ENCODE measurements at regions not wholly inside any gene's neighbourhood (a gene's known extent, or its start where the extent isn't known, plus 50 kb on each side); places are given as distances from the start of the nearest gene placed in this dataset.

DNA sequence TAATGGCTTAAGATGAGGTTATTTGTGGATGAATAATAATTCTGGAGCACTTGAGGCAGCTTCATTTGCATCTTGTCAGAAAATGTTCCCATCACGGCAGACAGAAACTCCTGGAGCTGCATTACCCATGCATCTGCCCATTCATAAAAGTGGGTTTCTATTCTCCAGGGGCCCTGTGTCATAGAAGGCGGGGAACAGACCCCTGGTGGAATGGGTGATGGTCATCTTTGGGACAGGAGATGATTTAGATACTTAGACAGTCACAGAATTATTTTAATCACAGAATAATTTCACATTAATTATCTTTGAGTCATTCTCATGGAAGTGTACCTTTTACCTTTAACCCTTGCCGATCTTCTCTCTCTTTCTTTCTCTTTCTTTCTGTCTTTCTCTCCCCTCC is 980.7 kb upstream of the TMEM132C start:
- DNase-seq, result no peak

DNA sequence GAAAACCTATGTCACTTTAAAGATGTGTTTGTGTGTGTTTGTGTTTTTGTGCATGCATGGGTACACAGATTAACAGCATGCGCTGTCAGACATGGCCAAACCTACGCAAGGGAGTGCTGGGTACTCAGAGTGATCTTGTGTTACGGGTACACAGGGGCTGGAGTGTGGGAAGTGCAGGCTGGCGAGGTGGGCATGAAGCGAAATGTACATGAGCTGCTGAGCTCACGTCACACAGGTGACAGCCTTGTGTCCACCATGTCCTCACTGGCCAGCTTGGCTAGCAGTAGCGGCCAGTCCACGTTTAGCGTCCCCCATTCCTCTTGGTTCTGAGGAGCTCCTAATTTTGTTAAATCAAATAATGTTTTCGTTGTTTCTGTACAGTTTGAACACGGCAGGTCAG is 979.7 kb upstream of the TMEM132C start:
- DNase-seq, result no peak

DNA sequence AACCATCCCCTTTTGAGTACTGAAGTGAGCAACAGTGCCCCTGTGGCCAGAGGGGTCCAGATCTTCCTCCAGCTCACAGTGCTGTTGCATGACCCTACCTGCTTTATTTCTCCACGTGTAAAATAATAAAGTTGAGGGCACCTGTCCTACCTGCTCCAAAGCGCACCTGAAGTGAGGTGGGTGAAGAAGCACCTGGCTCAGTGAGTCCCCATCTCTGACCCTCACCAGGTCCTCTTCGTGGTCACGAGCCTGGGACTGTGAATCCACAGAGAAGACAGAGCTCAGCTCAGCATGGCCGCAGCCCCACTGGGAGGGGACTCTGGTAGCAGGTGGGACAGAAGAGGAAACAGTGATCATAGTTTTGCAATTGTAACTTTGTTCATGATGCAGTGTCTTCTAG is 976.7 kb upstream of the TMEM132C start:
- no peak for DNase-seq

DNA sequence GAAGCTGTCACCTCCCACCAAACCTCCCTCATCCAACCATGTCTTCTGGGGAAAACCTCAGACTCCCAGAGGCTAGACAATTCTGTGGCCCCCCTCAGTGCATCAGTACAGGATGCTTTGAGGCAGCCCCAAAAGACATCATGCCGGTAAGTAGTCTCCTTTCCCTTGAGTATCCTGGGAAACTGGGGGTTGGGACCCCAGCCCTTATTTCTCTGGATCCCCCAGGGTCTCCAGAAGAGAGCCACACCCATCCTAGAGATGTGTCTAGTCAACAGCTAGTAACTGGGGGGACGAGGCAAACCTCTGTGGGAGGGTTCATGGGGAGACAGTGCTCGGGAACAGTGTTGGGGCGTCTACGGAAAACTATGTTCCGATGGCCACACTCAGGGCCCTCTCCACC is 974.2 kb upstream of the TMEM132C start:
- DNase-seq, result no peak

DNA sequence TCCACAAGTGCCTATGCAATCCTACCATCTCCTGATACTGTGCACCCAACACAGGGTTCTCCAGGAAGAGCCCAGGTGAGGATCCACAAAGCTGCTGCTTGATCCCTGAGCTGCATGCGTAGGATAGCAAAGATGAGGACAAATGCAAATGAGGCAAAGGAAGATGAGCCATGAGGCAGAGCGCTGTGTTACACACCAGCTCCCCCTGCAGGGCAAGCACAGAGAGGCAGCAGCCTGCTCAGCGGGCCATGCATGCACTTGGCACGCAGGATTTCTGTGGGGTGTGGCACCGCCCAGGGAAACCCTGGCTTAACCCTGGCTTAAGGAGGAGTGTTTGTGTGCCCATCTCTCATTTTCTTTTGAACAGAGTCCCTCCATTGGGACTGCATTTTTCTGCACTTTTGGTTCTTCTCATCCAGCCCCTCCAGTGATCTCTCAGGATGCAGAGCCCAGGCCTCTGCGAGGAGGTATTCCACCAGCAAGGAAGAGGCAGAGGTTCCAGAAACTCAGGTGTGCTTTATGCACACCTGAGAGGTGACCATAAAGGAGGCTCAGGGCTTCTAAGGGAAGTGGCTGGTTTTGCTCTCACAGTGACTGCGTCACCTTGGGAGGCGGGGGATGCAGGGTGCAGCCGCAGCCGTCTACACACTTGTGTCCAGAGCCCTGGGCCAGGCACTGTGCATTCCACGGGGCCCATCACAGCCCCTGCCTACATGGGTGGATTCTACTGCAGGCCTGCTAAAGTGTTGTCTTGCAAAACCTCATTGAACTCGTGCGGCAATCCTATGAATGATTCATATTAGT is 973.3 kb upstream of the TMEM132C start:
- DNase-seq, result peak in 7 of 14 donors; percentile 4 to 28 (median 9)

DNA sequence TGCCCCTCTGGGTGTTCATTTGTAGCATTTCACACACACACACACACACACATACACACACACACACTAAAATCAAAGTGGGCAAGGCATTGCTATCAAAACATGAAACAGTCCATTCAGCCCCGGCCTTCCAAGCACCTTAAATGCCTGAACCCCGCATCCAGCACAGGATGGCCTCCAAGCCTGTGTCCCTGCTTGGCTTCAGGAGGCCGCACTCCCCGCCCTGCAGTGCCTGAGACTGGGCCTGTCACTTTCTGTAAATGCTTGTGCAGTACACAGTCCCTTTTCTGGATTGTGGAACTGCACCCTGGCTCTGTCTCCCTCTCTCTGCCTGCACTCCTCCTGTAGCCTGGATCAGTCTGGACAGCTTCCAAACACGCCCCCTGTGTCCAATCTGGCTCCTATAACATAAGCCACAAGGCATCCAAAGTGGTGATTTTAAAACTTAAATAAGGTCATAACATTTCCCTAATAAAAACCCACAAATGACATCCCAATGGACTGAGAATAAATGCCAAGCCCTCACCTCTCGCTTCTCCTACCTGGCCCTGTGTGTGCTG is 972.2 kb upstream of the TMEM132C start:
- DNase-seq, result peak in 1 of 14 donors; percentile 1

DNA sequence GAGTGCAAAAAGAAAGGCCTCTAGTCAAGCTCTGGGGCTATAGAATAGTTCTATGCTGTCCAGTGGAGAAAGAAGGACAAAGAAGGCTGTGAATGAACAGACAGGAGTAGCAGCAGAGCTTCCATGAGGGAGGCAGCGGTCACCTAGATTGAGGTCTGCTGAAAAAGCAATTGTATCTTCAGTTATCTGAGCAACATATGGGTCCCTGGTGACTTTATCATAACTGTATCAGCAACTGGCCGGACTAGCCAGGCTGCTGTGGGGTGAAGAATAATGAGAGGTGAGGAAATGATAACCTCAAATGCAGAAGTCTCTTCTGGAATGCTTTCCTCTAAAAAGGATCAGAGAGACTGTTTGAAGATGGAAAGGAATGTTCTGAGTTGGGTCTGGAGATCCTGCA is 971.3 kb upstream of the TMEM132C start:
- no peak for DNase-seq

DNA sequence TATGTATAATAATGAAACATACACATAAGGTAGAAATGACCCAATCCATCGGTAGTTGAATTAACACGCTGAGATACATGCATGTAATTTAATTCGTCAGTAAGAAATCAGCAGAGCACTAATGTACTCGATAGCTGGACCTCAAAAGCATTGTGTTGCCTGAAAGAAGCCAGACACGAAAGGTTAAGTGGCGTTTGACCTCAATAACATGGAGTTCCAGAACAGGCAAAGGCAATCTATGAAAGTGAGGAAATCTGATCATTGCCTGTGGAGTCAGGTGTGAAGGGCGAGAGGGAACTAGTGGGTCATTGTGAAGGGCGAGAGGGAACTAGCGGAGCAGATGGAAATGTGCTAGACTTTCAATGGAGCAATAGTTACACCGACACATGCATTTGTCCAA is 970.4 kb upstream of the TMEM132C start:
- DNase-seq, result no peak

DNA sequence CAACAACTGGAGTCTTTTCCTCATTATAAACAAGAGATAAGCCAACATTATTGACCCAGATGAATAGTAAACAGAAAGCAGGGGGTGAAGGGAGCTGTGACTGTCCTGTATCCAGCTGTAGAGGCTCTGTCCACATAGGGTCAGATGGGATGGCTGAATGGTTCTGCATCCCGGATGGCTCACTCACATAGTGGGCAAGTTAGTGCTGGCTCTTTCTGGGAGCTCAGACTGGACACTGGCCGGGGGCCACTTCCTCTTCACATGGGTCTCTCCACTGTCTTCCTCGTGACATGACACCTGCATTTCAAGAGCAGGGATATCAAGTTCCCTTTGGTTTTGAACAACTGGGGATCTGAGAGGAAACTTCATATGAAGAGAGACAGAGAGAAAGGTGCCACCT is 969.6 kb upstream of the TMEM132C start:
- DNase-seq, result no peak

DNA sequence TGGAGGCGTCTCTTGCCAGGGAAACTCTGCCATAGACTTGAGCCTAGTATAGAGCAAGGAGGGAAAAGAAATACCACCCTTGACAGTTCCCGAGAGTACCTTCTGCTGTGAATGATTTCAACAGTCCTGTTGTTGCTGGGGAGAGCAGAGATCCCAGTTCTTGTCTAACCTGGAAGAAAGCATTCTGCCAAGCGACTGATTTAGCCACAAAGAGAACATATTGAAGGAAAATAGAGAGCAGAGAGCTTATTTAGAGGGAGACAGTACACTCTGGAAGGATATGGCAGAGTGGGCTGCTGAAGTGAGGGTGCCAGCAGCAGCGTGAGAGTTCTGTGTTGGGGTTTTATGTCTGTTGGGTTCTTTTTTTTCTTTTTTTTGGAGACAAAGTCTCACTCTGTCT is 966.9 kb upstream of the TMEM132C start:
- DNase-seq, result no peak

DNA sequence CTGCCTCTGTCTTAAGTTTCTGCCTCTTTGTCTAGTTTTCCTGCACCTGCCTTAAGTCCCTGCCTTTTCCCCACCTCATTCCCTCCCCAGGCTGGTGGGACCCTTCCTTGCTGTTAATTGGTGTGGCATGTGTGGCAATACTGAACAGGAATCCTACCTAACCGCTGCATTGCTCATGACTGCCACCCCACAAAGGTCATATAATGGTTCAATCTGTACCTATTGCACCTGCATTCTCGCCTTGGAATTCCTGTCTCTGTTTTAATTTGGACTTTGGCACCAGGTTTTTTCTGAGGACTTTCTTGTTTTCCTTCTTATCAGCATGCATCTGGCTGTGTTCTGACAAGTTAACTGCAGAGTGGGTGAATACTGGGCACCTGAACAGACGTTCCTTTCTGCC is 966.2 kb upstream of the TMEM132C start:
- no peak for DNase-seq

DNA sequence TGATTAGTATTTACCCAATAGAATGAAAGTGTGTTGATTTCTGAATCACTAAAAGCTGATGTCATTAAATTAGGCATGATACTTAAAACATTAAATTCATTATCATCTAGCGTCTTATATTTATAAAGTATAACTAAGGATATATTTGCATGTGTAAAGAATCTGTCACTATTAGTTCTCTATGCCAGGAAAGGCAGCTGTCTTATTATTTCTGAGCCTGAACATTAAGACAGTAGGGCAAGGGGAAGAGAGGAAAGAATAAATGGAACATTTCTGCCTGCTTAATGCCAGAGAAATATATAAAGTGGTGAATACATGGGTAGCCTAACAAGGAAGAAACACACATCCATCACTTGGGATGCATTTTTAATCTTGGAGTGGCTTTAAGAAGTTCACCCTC is 965.1 kb upstream of the TMEM132C start:
- no peak for DNase-seq

DNA sequence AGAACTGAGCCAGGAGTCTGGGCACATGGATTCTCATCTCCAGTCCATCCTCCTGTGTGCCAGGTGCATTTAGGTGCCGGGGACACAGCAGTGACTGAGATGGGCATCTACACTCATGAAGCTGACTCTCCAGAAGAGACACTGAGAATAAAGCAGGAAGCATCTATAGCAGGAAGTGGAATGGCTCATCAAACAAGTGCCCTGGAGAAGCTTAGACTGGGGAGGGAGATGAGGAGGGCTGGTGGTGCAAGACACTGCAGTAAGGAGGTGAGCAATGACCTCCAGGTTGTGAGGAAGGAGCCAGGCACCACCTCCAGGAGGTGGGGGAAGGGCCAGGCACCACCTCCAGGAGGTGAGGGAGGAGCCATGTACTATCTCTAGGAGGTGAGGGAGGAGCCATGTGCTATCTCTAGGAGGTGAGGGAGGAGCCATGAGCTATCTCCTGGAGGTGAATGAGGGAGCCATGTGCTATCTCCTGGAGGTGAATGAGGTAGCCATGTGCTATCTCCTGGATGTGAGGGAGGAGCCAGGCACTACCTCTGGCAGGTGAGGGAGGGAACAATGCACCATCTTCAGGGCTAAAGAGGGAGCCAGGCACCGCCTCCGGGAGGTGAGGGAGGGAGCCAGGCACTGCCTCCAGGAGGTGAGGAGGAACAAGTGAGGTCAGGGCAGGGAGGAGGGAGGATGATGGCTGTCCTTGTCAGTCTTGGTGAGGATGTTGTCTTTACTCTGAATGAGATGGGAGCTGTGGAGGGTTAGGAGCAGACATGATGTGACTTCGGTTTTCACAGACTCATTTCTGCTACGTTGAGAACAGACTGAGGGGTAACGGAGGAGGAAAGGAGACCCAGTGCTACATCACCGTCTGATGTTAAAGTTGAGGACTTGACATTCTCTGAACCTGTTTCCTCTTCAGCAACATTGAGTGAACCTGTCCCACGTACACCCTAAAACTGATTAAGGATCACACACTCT is 961.9 kb upstream of the TMEM132C start:
- DNase-seq, result no peak

DNA sequence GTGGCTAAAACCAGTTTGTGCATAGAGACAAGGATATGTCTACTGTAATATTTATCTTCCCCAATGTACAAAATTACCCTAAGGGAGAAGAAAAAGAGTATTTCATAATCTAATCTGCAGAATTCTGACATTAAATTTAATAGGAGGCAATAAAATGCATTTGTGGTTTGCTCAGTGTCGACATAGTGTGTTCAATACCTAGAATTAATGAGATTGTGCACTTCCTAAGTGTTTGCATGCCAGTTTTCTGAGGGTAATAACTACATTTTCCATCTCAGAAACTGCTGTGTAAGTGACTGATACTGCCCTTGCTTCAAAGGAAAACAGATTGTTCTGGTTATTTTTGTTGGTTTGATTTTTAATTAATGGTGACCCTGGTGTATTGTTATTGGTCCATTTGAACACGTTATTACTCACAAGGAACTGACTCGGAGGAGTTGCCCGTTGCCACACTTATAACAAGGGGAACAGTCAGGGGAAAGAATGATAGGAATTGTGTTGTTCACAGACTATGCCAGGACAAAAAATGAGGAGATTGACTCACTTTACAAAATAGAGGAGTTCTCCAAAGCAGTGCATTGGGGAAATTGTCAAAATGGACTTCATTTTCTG is 960.3 kb upstream of the TMEM132C start:
- no peak for DNase-seq

DNA sequence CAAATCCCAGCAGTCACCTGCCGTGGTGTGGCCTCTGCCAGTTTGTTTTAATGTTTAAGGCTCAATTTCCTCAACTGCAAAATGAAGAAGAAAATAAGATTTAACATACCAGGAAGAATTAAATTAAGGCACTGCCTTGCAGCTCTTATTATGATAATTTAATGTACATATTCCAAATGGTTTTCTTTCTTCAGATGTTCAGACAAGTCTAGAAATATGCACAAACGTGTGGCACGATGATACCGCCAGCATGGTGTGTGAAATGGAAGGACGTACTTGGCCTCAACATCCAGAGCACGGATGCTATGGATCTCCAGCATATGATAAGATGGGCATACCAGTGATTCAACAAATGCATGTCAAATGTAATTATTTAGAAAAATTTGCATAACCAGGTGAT is 959.4 kb upstream of the TMEM132C start:
- DNase-seq, result no peak

DNA sequence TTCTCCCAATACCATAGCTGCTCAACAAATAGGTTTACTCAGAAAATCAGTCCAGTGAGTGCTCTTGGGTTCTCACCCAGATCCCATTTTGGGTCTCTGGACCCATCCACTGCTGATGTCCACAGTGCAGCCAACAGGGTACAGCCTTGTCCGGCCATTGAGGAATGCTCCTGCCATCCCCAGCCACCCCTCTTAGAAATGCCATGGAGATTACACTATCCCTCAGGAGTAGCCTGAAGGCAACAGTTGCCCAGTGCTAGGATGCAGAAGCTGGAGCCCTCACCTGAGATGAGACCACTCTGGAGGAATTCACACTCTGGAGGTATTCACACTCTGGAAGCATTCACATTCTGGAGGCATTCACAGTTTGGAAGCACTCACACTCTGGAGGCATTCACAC is 958.8 kb upstream of the TMEM132C start:
- DNase-seq, result no peak

DNA sequence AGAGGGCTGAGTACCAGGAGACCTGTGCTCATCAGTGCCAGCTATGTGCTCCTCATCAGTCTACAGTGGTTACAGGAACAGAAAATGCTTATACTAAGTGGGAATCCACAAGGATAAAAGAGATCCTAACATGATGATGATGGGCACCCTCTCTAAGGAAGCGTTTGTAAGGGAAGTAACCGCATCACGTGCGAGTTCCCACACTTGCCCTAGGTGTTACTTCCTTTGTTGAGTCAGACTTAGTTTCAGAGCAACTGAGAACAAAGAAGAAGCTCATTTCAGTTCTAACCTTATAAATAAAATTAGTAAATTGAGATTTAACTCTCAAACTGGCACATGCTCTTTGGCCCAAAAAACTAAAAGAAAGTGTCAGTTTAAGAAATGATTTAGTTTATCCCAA is 956.4 kb upstream of the TMEM132C start:
- DNase-seq, result no peak

DNA sequence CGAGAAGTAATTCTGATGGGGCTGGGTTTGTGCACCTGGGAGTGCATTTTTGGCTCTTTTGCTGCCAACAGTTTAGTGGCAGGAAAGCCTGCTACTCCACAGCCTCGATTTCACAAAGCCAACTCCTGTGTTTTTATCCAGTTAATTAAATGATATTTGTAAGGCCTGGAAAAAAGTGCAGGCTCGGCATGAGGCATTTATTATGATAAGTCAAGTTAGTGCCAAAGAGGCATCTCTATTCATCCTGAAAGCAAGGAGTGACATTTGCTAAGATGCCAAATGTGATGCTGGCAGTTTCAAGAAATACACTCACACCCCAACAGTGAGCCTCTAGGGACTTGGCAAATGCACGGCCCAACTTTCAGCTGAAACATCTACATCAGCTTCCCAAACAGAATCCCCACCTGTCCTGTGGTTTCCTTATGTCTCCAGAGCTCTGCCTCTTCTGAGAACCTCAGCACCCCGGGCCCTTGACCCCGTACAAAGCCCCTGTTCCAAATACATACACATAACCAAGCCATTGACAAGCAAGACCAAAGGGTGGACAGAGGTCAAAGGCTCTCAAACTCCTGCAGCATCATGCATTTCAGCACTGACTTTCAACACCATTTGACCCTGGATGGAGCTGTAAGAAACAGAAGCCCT is 955.1 kb upstream of the TMEM132C start:
- no peak for DNase-seq

DNA sequence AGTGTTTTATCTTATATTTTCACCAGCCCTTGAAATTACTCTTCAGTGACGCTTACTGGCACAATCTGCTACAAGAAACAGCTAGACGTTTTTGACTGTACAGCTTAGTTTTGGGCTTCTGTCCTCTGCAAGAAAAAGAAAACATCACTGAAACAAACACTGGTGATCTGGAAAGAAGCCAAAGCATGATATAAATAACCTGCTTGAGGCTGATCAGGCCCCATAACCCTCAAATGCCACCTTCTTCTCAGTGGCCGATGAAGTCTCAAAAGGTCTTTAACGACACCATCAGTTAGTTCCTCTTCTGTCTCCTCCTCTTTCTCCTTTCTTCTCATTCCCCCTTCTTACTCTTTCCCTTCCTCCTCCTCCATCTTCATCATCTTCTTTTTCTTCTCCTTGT is 942.3 kb upstream of the TMEM132C start:
- no peak for DNase-seq

DNA sequence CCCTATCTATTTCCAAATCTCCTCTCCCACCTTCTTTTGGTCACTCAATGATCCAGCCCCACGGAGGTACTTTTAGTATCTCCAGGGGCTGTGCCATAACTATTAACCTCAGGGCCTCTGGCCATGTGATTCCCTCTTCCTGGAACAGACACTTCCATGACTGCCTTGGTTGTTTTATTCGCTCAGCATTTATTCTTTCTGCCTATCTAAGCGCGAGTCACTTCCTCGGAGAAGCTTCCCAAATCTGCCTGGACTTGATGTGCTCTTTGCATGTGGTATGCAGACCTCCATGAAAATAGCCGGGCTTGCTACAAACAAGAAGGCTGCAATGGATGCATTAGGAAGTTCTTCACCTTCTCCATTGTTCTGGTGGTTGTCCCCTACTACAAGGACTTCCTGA is 939.0 kb upstream of the TMEM132C start:
- no peak for DNase-seq

DNA sequence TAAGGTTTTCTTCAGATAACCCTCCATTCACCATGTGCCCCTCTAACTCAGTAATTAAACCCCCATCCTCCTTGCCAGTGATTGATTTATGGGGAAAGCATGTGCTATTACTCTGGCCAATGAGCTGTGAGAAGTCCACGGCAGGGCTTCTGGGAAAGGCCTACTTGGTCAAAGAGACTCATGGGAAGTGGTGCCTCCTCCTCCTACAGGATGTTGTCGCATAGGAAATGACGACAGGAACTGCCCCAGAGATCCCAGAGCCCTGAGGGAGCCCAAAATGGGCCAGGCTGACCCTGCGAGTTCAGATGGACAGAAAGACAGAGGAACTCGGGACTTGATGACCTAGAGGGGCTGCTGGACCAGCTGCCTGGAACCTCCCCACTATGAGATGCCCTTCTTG is 938.1 kb upstream of the TMEM132C start:
- no peak for DNase-seq

DNA sequence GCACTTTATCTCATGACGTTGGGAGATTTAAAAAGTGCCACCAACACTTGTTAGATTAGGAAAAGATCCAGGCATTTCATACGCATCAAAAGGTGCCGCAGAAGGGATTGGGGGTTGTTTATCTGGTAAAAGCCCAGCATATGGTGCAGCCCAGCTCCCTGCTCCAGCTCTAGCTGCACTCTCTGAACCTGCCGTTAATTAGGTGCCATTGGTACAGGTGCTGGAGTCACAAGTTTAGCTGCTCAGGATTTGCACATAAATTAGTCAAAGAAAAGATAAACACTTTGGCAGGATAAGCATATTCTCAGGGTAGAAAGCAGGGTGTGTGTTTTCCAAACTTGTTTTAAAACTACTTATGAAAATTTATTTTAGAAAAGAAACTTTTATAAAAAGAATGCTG is 932.6 kb upstream of the TMEM132C start:
- no peak for DNase-seq

Measured in C1 segment of cervical spinal cord (tissue), 14 donors.